ENCODE measurements at regions not wholly inside any gene's neighbourhood (a gene's known extent, or its start where the extent isn't known, plus 50 kb on each side); places are given as distances from the start of the nearest gene placed in this dataset.
"Not testable (repeated sequence)": the region's sequence is repeated elsewhere in the genome, so short reads cannot be mapped to it uniquely, and the experiment has no call there.

GRCh38 chr3:34066328-34066727, 267.9 kb downstream of the PDCD6IP start:
- DNase-seq: no peak

- DNase-seq: no peak
These were observed 268.6 kb downstream of the PDCD6IP start for GRCh38 chr3:34066999-34067398.

- no peak for DNase-seq
These were observed 269.2 kb downstream of the PDCD6IP start for GRCh38 chr3:34067536-34068051.

GRCh38 chr3:34068505-34068904, 270.1 kb downstream of the PDCD6IP start:
- no peak for DNase-seq

- DNase-seq: no peak
These were observed 272.6 kb downstream of the PDCD6IP start for GRCh38 chr3:34070831-34071585.

- DNase-seq: no peak
These were observed 273.9 kb downstream of the PDCD6IP start for GRCh38 chr3:34072297-34072696.

- no peak for DNase-seq
These were observed 274.7 kb downstream of the PDCD6IP start for GRCh38 chr3:34073111-34073510.

GRCh38 chr3:34073961-34074360, 275.5 kb downstream of the PDCD6IP start:
- no peak for DNase-seq

GRCh38 chr3:34075975-34076374, 277.5 kb downstream of the PDCD6IP start:
- no peak for DNase-seq

GRCh38 chr3:34077417-34078195, 279.2 kb downstream of the PDCD6IP start:
- DNase-seq: no peak

- DNase-seq: no peak
These were observed 280.0 kb downstream of the PDCD6IP start for GRCh38 chr3:34078418-34078817.

GRCh38 chr3:34079849-34080248, 281.4 kb downstream of the PDCD6IP start:
- DNase-seq: not testable (repeated sequence)

- DNase-seq: not testable (repeated sequence)
These were observed 291.9 kb downstream of the PDCD6IP start for GRCh38 chr3:34090379-34090778.

GRCh38 chr3:34090876-34091275, 292.4 kb downstream of the PDCD6IP start:
- DNase-seq: no peak

GRCh38 chr3:34094280-34094679, 295.9 kb downstream of the PDCD6IP start:
- not testable (repeated sequence) for DNase-seq

- DNase-seq: peak; percentile 33
These were observed 303.9 kb downstream of the PDCD6IP start for GRCh38 chr3:34102288-34102687.

- no peak for DNase-seq
These were observed 307.9 kb downstream of the PDCD6IP start for GRCh38 chr3:34106379-34106778.

- peak; percentile 35 for DNase-seq
These were observed 308.4 kb downstream of the PDCD6IP start for GRCh38 chr3:34106879-34107278.

- DNase-seq: no peak
These were observed 309.2 kb downstream of the PDCD6IP start for GRCh38 chr3:34107669-34108068.

- no peak for DNase-seq
These were observed 310.6 kb downstream of the PDCD6IP start for GRCh38 chr3:34109021-34109420.

GRCh38 chr3:34109846-34110245, 311.4 kb downstream of the PDCD6IP start:
- peak; percentile 27 for DNase-seq

GRCh38 chr3:34111361-34111760, 312.9 kb downstream of the PDCD6IP start:
- DNase-seq: no peak

GRCh38 chr3:34112261-34112660, 313.8 kb downstream of the PDCD6IP start:
- not testable (repeated sequence) for DNase-seq

GRCh38 chr3:34131091-34131490, 332.7 kb downstream of the PDCD6IP start:
- no peak for DNase-seq

Measured in inflammatory macrophage treated with lipopolysaccharide for 4 hours (primary cell).